Dermis blood vessel endothelial cell (primary cell): ENCODE measurements at regions not wholly inside any gene's neighbourhood (a gene's known extent, or its start where the extent isn't known, plus 50 kb on each side); places are given as distances from the start of the nearest gene placed in this dataset.
A peak's percentile ranks its signal among the peaks of the same experiment; 100 is the strongest.

Source experiments
- DNase-seq: peaks from one replicate; pipeline ENCODE4 v3.0.0; 2010

GRCh38 chr12:46445551-46446235, 73.1 kb upstream of the SLC38A2 start:
- DNase-seq = peak; percentile 82

- peak; percentile 50 for DNase-seq
These were observed 72.5 kb upstream of the SLC38A2 start for GRCh38 chr12:46445093-46445492.

- no peak for DNase-seq
These were observed 71.2 kb upstream of the SLC38A2 start for GRCh38 chr12:46443594-46444263.

- DNase-seq = no peak
These were observed 70.2 kb upstream of the SLC38A2 start for GRCh38 chr12:46442738-46443137.

- DNase-seq = peak; percentile 61
These were observed 69.7 kb upstream of the SLC38A2 start for GRCh38 chr12:46442239-46442638.

- DNase-seq = no peak
These were observed 67.4 kb upstream of the SLC38A2 start for GRCh38 chr12:46439793-46440511.

GRCh38 chr12:46438719-46439319, 66.2 kb upstream of the SLC38A2 start:
- peak; percentile 60 for DNase-seq

- DNase-seq = no peak
These were observed 65.7 kb upstream of the SLC38A2 start for GRCh38 chr12:46438256-46438655.

GRCh38 chr12:46437469-46437868, 64.9 kb upstream of the SLC38A2 start:
- no peak for DNase-seq

- DNase-seq = no peak
These were observed 64.2 kb upstream of the SLC38A2 start for GRCh38 chr12:46436747-46437146.

GRCh38 chr12:46435625-46436024, 63.1 kb upstream of the SLC38A2 start:
- no peak for DNase-seq

GRCh38 chr12:46435029-46435428, 62.5 kb upstream of the SLC38A2 start:
- no peak for DNase-seq

- no peak for DNase-seq
These were observed 61.3 kb upstream of the SLC38A2 start for GRCh38 chr12:46433829-46434228.

GRCh38 chr12:46432325-46432724, 59.8 kb upstream of the SLC38A2 start:
- DNase-seq = peak; percentile 46

GRCh38 chr12:46430340-46430948, 57.9 kb upstream of the SLC38A2 start:
- DNase-seq = peak; percentile 97
